ENCODE measurements at regions not wholly inside any gene's neighbourhood (a gene's known extent, or its start where the extent isn't known, plus 50 kb on each side); places are given as distances from the start of the nearest gene placed in this dataset.
"Not testable (repeated sequence)": the region's sequence is repeated elsewhere in the genome, so short reads cannot be mapped to it uniquely, and the experiment has no call there.

- Histone ChIP-seq H3K27me3 (ENCODE audit: control insufficient read depth, insufficient read depth) (no peaks in the 10 kb centered on the region), H3K4me3 (ENCODE audit: low read length) (no peak overlapping the region), H3K9me3 (ENCODE audit: control insufficient read depth, low read length) (no peaks in the 10 kb centered on the region), H3K4me1 (ENCODE audit: control insufficient read depth, insufficient read depth, low read length) (no peaks in the 10 kb centered on the region), H3K27ac (ENCODE audit: low read length) (no peak overlapping the region)
- 92% methylated on average over 4 of the region's 4 CpGs for WGBS
- intact Hi-C loops (cut with DNase I): no loop called here
- ATAC-seq: no peak
- DNase-seq: no peak
These were observed 87.0 kb upstream of the NECTIN3 start for GRCh38 chr3:110984456-110985250.

GRCh38 chr3:110989446-110989845, 82.2 kb upstream of the NECTIN3 start:
- H3K9me3 ChIP-seq (ENCODE audit: control insufficient read depth, low read length): no peaks in the 10 kb centered on the region
- DNase-seq (no peak), ATAC-seq (no peak)
- H3K4me3 ChIP-seq (ENCODE audit: low read length): no peak overlapping the region
- intact Hi-C loops (cut with DNase I): no loop called here
- H3K27ac ChIP-seq (ENCODE audit: low read length): no peak overlapping the region
- no peaks in the 10 kb centered on the region for H3K4me1 ChIP-seq (ENCODE audit: control insufficient read depth, insufficient read depth, low read length)
- H3K27me3 ChIP-seq (ENCODE audit: control insufficient read depth, insufficient read depth): no peaks in the 10 kb centered on the region
- WGBS: 92% methylated on average over 5 of the region's 5 CpGs

GRCh38 chr3:110995461-110996231, 76.0 kb upstream of the NECTIN3 start:
- H3K4me3 ChIP-seq (ENCODE audit: low read length): no peak overlapping the region
- H3K27me3 ChIP-seq (ENCODE audit: control insufficient read depth, insufficient read depth): no peaks in the 10 kb centered on the region
- no peaks in the 10 kb centered on the region for H3K9me3 ChIP-seq (ENCODE audit: control insufficient read depth, low read length)
- DNase-seq: no peak
- ATAC-seq: no peak
- H3K4me1 ChIP-seq (ENCODE audit: control insufficient read depth, insufficient read depth, low read length): no peaks in the 10 kb centered on the region
- no peak overlapping the region for H3K27ac ChIP-seq (ENCODE audit: low read length)
- 40% methylated on average over 2 of the region's 2 CpGs for WGBS
- intact Hi-C loops (cut with DNase I): no loop called here

- DNase-seq; H3K27ac ChIP-seq (ENCODE audit: low read length); H3K4me1 ChIP-seq (ENCODE audit: control insufficient read depth, insufficient read depth, low read length); H3K9me3 ChIP-seq (ENCODE audit: control insufficient read depth, low read length); intact Hi-C loops (cut with DNase I); ATAC-seq; H3K27me3 ChIP-seq (ENCODE audit: control insufficient read depth, insufficient read depth); H3K4me3 ChIP-seq (ENCODE audit: low read length): not testable (repeated sequence)
- 51% methylated on average over 2 of the region's 2 CpGs for whole genome bisulfite sequencing
These were observed 72.8 kb upstream of the NECTIN3 start for GRCh38 chr3:110998766-110999165.

GRCh38 chr3:111006485-111006884, 65.1 kb upstream of the NECTIN3 start:
- 70% methylated on average over 4 of the region's 4 CpGs for WGBS
- ATAC-seq; H3K27ac ChIP-seq (ENCODE audit: low read length); intact Hi-C loops (cut with DNase I); H3K9me3 ChIP-seq (ENCODE audit: control insufficient read depth, low read length); H3K27me3 ChIP-seq (ENCODE audit: control insufficient read depth, insufficient read depth); H3K4me3 ChIP-seq (ENCODE audit: low read length); DNase-seq; H3K4me1 ChIP-seq (ENCODE audit: control insufficient read depth, insufficient read depth, low read length): not testable (repeated sequence)

GRCh38 chr3:111012388-111013248, 59.0 kb upstream of the NECTIN3 start:
- WGBS: 73% methylated on average over 7 of the region's 7 CpGs

More at GRCh38 chr3:111012388-111013248, 59.0 kb upstream of the NECTIN3 start:
- ATAC-seq (no peak), DNase-seq (no peak)
- H3K27me3 ChIP-seq (ENCODE audit: control insufficient read depth, insufficient read depth): no peaks in the 10 kb centered on the region
- no peak overlapping the region for H3K4me3 ChIP-seq (ENCODE audit: low read length)
- intact Hi-C loops (cut with DNase I): no loop called here
- no peaks in the 10 kb centered on the region for H3K4me1 ChIP-seq (ENCODE audit: control insufficient read depth, insufficient read depth, low read length)
- H3K27ac ChIP-seq (ENCODE audit: low read length): no peak overlapping the region
- H3K9me3 ChIP-seq (ENCODE audit: control insufficient read depth, low read length): no peaks in the 10 kb centered on the region

Small RNA genes lying in the stretch of these regions (microRNA-seq; reads per million reads assigned to microRNA genes)
- gene MIR4445: 0 reads per million in 2 donors

All from right cardiac atrium (tissue), 5 donors.